K562 (cell line): ENCODE measurements at regions not wholly inside any gene's neighbourhood (a gene's known extent, or its start where the extent isn't known, plus 50 kb on each side); places are given as distances from the start of the nearest gene placed in this dataset.

Experiments used
- ATAC-seq: fragments of 200-7000 bp; cut with Tn5 transposase; 3 replicates; pipeline ENCODE4 v1.9.1; 2020; ENCODE audit warnings: moderate library complexity
- BruUV-seq: library from RNA; stranded (reverse); fragments of 400-500 nt; replicated peaks from 2 replicates; lab custom pipeline; 2021; lab: Mats Ljungman, UMichigan
- CTCF ChIA-PET: fragments of 300-600 bp; formaldehyde crosslinking; extraction: SDS; loops from one replicate; lab custom pipeline; 2021; ENCODE audit warnings: low intra/inter-chr PET ratio; lab: Yijun Ruan, JAX
- POLR2A ChIA-PET: fragments of 300-600, 350-650 bp; sonication (Branson Sonifier 250); formaldehyde crosslinking; extraction: SDS; loops from one replicate; lab custom pipeline; 2021; ENCODE audit warnings: antibody characterized with exemption, inconsistent platforms; lab: Yijun Ruan, JAX
- DNase-seq, 4 experiments: peaks; one replicate each; pipeline versions ENCODE4 v3.0.0 to v3.0.0-alpha.2; 2011 to 2018; ENCODE audit warnings: low spot score in 3 of 4, mixed read lengths in 3 of 4; ENCODE audit errors: extremely low read depth in 1 of 4
- FAIRE-seq: peaks from 2 replicates; lab custom pipeline; 2011; peaks lifted over from hg19 to GRCh38; lab: Jason Lieb, UNC
- H2AFZ ChIP-seq: 2 replicates; pipeline ENCODE4 v1.6.0; 2011; ENCODE audit warnings: low read depth, low read length, control low read depth, inconsistent platforms
- H3K27ac ChIP-seq: fragments of 200-600 bp; 3 replicates; pipeline ENCODE4 v1.8.0; 2011; ENCODE audit warnings: low read depth, mild to moderate bottlenecking, control low read depth, inconsistent platforms, low read length, moderate library complexity, mixed read lengths; ENCODE audit errors: extremely low read depth
- H3K27me3 ChIP-seq, 2 experiments: fragments of 300-600 bp in 1 of 2; 2 replicates in 1 of 2; 3 replicates in 1 of 2; pipeline versions ENCODE4 v1.6.0 to v1.8.0; 2011; ENCODE audit warnings: inconsistent platforms in 2 of 2, low read length in 2 of 2, mild to moderate bottlenecking in 1 of 2, mixed read lengths in 1 of 2, moderate library complexity in 1 of 2; ENCODE audit not compliant: control insufficient read depth in 2 of 2, insufficient read depth in 2 of 2
- H3K36me3 ChIP-seq: fragments of 300-600 bp; 3 replicates; pipeline ENCODE4 v1.8.0; 2011; ENCODE audit warnings: mild to moderate bottlenecking, low read length, inconsistent platforms; ENCODE audit not compliant: control insufficient read depth, insufficient read depth
- H3K4me1 ChIP-seq, 2 experiments: fragments of 200-600 bp in 1 of 2; replicated peaks in 1 of 2; 2 replicates in 1 of 2; 3 replicates in 1 of 2; pipeline versions ENCODE4 v1.5.1 to v1.8.0; 2011; ENCODE audit warnings: inconsistent platforms in 2 of 2, low read length in 2 of 2, mild to moderate bottlenecking in 1 of 2, mixed read lengths in 1 of 2, moderate library complexity in 1 of 2; ENCODE audit not compliant: control insufficient read depth in 2 of 2, insufficient read depth in 2 of 2
- H3K4me2 ChIP-seq: 2 replicates; pipeline ENCODE4 v1.6.1; 2011; ENCODE audit warnings: low read length, control low read depth, inconsistent platforms, mixed read lengths; ENCODE audit not compliant: insufficient read depth
- H3K4me3 ChIP-seq: fragments of 200-600 bp; sonication (generic), shearing (Covaris generic); 2 replicates; pipeline ENCODE4 v1.5.1; 2016; ENCODE audit warnings: control low read depth, inconsistent platforms
- H3K79me2 ChIP-seq: fragments of 200-600 bp; 3 replicates; pipeline ENCODE4 v1.8.0; 2011; ENCODE audit warnings: low read length, inconsistent platforms; ENCODE audit not compliant: control insufficient read depth, insufficient read depth
- H3K9ac ChIP-seq, 2 experiments: 2 replicates each; pipeline versions ENCODE4 v1.6.0 to v1.6.1; 2011; ENCODE audit warnings: low read depth in 2 of 2, low read length in 2 of 2, control low read depth in 1 of 2, inconsistent platforms in 1 of 2, mild to moderate bottlenecking in 1 of 2, mixed read lengths in 1 of 2; ENCODE audit not compliant: insufficient read depth in 1 of 2
- H3K9me1 ChIP-seq: one replicate; pipeline ENCODE4 v1.6.0; 2011; ENCODE audit warnings: inconsistent platforms, mild to moderate bottlenecking, low read length, moderate library complexity; ENCODE audit not compliant: control insufficient read depth, insufficient read depth
- H3K9me3 ChIP-seq: replicated peaks from 2 replicates; pipeline ENCODE4 v1.5.1; 2011; ENCODE audit warnings: low read depth, low read length, inconsistent platforms; ENCODE audit not compliant: control insufficient read depth, insufficient read depth
- H4K20me1 ChIP-seq: replicated peaks from 2 replicates; pipeline ENCODE4 v1.6.1; 2011; ENCODE audit warnings: low read length, inconsistent platforms, mixed read lengths; ENCODE audit not compliant: control insufficient read depth, insufficient read depth
- AFF1 ChIP-seq, 2 experiments: fragments of 450-650 bp; IDR thresholded peaks; 2 replicates each; pipeline ENCODE4 v1.6.1; 2018; ENCODE audit warnings: mild to moderate bottlenecking in 2 of 2, low read depth in 1 of 2; ENCODE audit not compliant: partially characterized antibody in 2 of 2
- CBFA2T3 ChIP-seq: fragments of 450-650 bp; IDR thresholded peaks from 2 replicates; pipeline ENCODE4 v1.6.1; 2017
- DDX20 ChIP-seq: fragments of 450-650 bp; IDR thresholded peaks from 2 replicates; pipeline ENCODE4 v1.6.1; 2016; ENCODE audit warnings: missing genetic modification characterization, low read depth, mild to moderate bottlenecking, missing compliant biosample characterization, moderate library complexity
- EGR1 ChIP-seq: fragments of 450-650 bp; conservative IDR thresholded peaks from 2 replicates; pipeline ENCODE4 v1.6.1; 2017; ENCODE audit warnings: mild to moderate bottlenecking
- HDAC8 ChIP-seq: fragments of 450-650 bp; IDR thresholded peaks from 2 replicates; pipeline ENCODE4 v1.6.1; 2016; ENCODE audit warnings: mild to moderate bottlenecking, missing genetic modification characterization, moderate library complexity, missing compliant biosample characterization
- KDM1A ChIP-seq, 2 experiments: fragments of 450-650 bp; IDR thresholded peaks; 2 replicates each; pipeline ENCODE4 v1.6.1; 2016; ENCODE audit warnings: mild to moderate bottlenecking in 2 of 2
- KLF13 ChIP-seq: fragments of 450-650 bp; IDR thresholded peaks from 2 replicates; pipeline ENCODE4 v1.6.1; 2016; ENCODE audit warnings: missing genetic modification characterization, low read depth, mild to moderate bottlenecking, missing compliant biosample characterization, moderate library complexity, borderline replicate concordance
- NBN ChIP-seq: fragments of 450-650 bp; IDR thresholded peaks from 2 replicates; pipeline ENCODE4 v1.6.1; 2016; ENCODE audit warnings: low read depth, mild to moderate bottlenecking
- PHTF2 ChIP-seq: fragments of 250-450 bp; sonication (Bioruptor Pico); IDR thresholded peaks from 2 replicates; pipeline ENCODE4 v1.5.0; 2021; ENCODE audit warnings: mild to moderate bottlenecking
- POLR2G ChIP-seq: fragments of 200-400 bp; formaldehyde crosslinking; IDR thresholded peaks from 2 replicates; pipeline ENCODE4 v1.6.1; 2017; ENCODE audit warnings: low read depth, mild to moderate bottlenecking, antibody characterized with exemption, low read length, moderate library complexity
- PRMT5 ChIP-seq: sonication (generic); formaldehyde crosslinking; IDR thresholded peaks from 2 replicates; pipeline ENCODE4 v1.5.0; 2020; ENCODE audit warnings: missing genetic modification reagents
- TAF15 ChIP-seq: fragments of 200-400 bp; formaldehyde crosslinking; IDR thresholded peaks from 2 replicates; pipeline ENCODE4 v1.6.1; 2017; ENCODE audit warnings: mild to moderate bottlenecking, low read depth, low read length, moderate library complexity
- ZNF436 ChIP-seq: fragments of 250-450, 450-650 bp; sonication (Bioruptor Pico); formaldehyde crosslinking; IDR thresholded peaks from 2 replicates; pipeline ENCODE4 v1.7.0; 2020; ENCODE audit warnings: mild to moderate bottlenecking
- ZNF695 ChIP-seq: fragments of 450-650 bp; formaldehyde crosslinking; IDR thresholded peaks from 2 replicates; pipeline ENCODE4 v1.4.0; 2020; ENCODE audit warnings: mild to moderate bottlenecking, moderate library complexity
- WGBS: fragments of 100-300 bp; shearing (Covaris generic); methylation state at CpG from one replicate; pipeline ENCODE4 v1.1.6; 2016; ENCODE audit warnings: low coverage, mixed read lengths; ENCODE audit not compliant: insufficient coverage; ENCODE audit errors: missing lambda C conversion rate; 5-methylcytosine and 5-hydroxymethylcytosine counted together
- in situ Hi-C: fragments of 300-500 bp; cut with MboI; formaldehyde crosslinking; loops from 4 replicates; pipeline ENCODE4 v1.15.0; 2018; ENCODE audit warnings: inconsistent platforms, mixed read lengths
- intact Hi-C: fragments of 100-400 bp; cut with micrococcal nuclease; formaldehyde crosslinking; loops from 2 replicates; pipeline ENCODE4 v1.14.2; 2022

GRCh38 chr10:33038672-33039071, 80.6 kb upstream of the ITGB1 start:
- Histone ChIP-seq H4K20me1 (no peaks in the 10 kb centered on the region), H3K9me1 (no peaks in the 10 kb centered on the region), H3K9ac (no peak overlapping the region), H3K4me2 (no peak overlapping the region), H3K36me3 (no peaks in the 10 kb centered on the region), H3K27me3 (peaks cover 9 to 22% of the 10 kb centered on the region in 2 experiments; a peak in 4 of 5 replicates), H3K27ac (no peak overlapping the region), H3K4me1 (peaks cover 0 to 4% of the 10 kb centered on the region in 2 experiments; a peak in 1 of 5 replicates), H2AFZ (no peak overlapping the region), H3K4me3 (no peak overlapping the region), H3K9me3 (0 out of 2 replicates have a peak, but pooled peaks cover 1% of the 10 kb centered on the region), H3K79me2 (no peaks in the 10 kb centered on the region)
- DNase-seq: no peak
- WGBS: 2% methylated on average over 7 of the region's 7 CpGs
- in situ Hi-C loops: no loop called here
- no peak for ATAC-seq
- TF ChIP-seq KLF13 (tag) (no peak), CBFA2T3 (0 out of 2 replicates have a peak, but pooled peaks have one; percentile 12), KDM1A (IDR thresholded peaks at IDR 0.05) (0 out of 4 replicates have a peak, but pooled peaks of 1 of the 2 experiments have one; percentile 22)
- FAIRE-seq: no peak
- ChIA-PET POLR2A (interaction anchor here (0.7 to 0.9 kb wide), 2 partner anchors 8 to 10 kb away, joined by 3 read pairs; no protein-coding TSS in a partner anchor), CTCF (no interaction called here)
- intact Hi-C loops: no loop called here
- BruUV-seq: no TSS peak

GRCh38 chr10:33037726-33038125, 79.7 kb upstream of the ITGB1 start:
- H3K27me3 ChIP-seq: peaks cover 9 to 22% of the 10 kb centered on the region in 2 experiments; a peak in 4 of 5 replicates
- no peaks in the 10 kb centered on the region for H4K20me1 ChIP-seq
- H3K36me3 ChIP-seq: no peaks in the 10 kb centered on the region
- no peak overlapping the region for H3K27ac ChIP-seq
- no peak overlapping the region for H3K9ac ChIP-seq
- 0 out of 2 replicates have a peak, but pooled peaks cover 1% of the 10 kb centered on the region for H3K9me3 ChIP-seq
- ATAC-seq (no peak), DNase-seq (no peak), FAIRE-seq (no peak)
- BruUV-seq: no TSS peak
- ChIA-PET POLR2A (interaction anchor here (0.6 kb wide), 1 partner anchor 16 kb away, joined by 3 read pairs; no protein-coding TSS in a partner anchor), CTCF (no interaction called here)
- intact Hi-C loops (no loop called here), in situ Hi-C loops (no loop called here)
- H3K4me3 ChIP-seq: no peak overlapping the region
- H3K4me2 ChIP-seq: no peak overlapping the region
- no peak overlapping the region for H2AFZ ChIP-seq
- H3K4me1 ChIP-seq: peaks cover 0 to 4% of the 10 kb centered on the region in 2 experiments; a peak in 1 of 5 replicates
- 3% methylated on average over 7 of the region's 8 CpGs for WGBS
- H3K9me1 ChIP-seq: no peaks in the 10 kb centered on the region
- TF ChIP-seq NBN: no peak
- TF ChIP-seq DDX20: no peak
- TF ChIP-seq HDAC8: no peak
- TF ChIP-seq EGR1: no peak
- no peak for TF ChIP-seq PHTF2 (CRISPR knock-in tag)
- no peak for TF ChIP-seq POLR2G
- TF ChIP-seq ZNF695: no peak
- TF ChIP-seq AFF1 (IDR thresholded peaks at IDR 0.05; ENCODE audit: low read depth in 1 of 2, partially characterized antibody in 2 of 2): no peak
- no peak for TF ChIP-seq PRMT5
- no peak for TF ChIP-seq TAF15
- TF ChIP-seq ZNF436 (CRISPR knock-in tag): no peak
- TF ChIP-seq, all 486 proteins: peak for 0
- no peaks in the 10 kb centered on the region for H3K79me2 ChIP-seq
